MM.1S (cell line): ENCODE measurements at regions not wholly inside any gene's neighbourhood (a gene's known extent, or its start where the extent isn't known, plus 50 kb on each side); places are given as distances from the start of the nearest gene placed in this dataset.

Experiments
- EZH2 ChIP-seq: fragments of 300-600 bp; sonication (generic); optimal IDR thresholded peaks from 2 replicates; pipeline ENCODE3; 2017; ENCODE audit warnings: low read depth, mild to moderate bottlenecking, antibody characterized with exemption, low read length, mixed read lengths
- TF ChIP-seq, protein P1 (sequence below): fragments of 300-600 bp; sonication (generic); IDR thresholded peaks from 2 replicates; pipeline ENCODE4 v1.5.1; 2016; ENCODE audit warnings: antibody characterized with exemption, low read length, mixed read lengths

GRCh38 chr9:97751531-97751930 is 54.4 kb upstream of the XPA start:
- TF ChIP-seq, protein P1, sequence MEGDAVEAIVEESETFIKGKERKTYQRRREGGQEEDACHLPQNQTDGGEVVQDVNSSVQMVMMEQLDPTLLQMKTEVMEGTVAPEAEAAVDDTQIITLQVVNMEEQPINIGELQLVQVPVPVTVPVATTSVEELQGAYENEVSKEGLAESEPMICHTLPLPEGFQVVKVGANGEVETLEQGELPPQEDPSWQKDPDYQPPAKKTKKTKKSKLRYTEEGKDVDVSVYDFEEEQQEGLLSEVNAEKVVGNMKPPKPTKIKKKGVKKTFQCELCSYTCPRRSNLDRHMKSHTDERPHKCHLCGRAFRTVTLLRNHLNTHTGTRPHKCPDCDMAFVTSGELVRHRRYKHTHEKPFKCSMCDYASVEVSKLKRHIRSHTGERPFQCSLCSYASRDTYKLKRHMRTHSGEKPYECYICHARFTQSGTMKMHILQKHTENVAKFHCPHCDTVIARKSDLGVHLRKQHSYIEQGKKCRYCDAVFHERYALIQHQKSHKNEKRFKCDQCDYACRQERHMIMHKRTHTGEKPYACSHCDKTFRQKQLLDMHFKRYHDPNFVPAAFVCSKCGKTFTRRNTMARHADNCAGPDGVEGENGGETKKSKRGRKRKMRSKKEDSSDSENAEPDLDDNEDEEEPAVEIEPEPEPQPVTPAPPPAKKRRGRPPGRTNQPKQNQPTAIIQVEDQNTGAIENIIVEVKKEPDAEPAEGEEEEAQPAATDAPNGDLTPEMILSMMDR = no peak
- no peak for TF ChIP-seq EZH2
